ENCODE measurements at regions not wholly inside any gene's neighbourhood (a gene's known extent, or its start where the extent isn't known, plus 50 kb on each side); places are given as distances from the start of the nearest gene placed in this dataset.

GRCh38 chr6:94622783-94623182, 954.6 kb upstream of the MANEA start:
- Histone ChIP-seq H3K4me3 (ENCODE audit: low read depth in 2 of 2, low read length in 1 of 2) (no peak overlapping the region), H3K9ac (no peak overlapping the region), H3K4me2 (no peak overlapping the region), H3K9me3 (no peaks in the 10 kb centered on the region), H3K27me3 (ENCODE audit: insufficient read depth) (no peaks in the 10 kb centered on the region), H4K20me1 (ENCODE audit: insufficient read depth) (no peaks in the 10 kb centered on the region), H3K79me2 (ENCODE audit: insufficient read depth) (no peaks in the 10 kb centered on the region), H3F3A (replicated peaks; ENCODE audit: insufficient read depth) (no peaks in the 10 kb centered on the region), H3K4me1 (ENCODE audit: control insufficient read depth in 1 of 2, insufficient read depth in 2 of 2, low read depth in 1 of 2, low read length in 1 of 2) (no peaks in the 10 kb centered on the region), H3K36me3 (replicated peaks in 1 of 2; ENCODE audit: control insufficient read depth in 1 of 2, insufficient read depth in 2 of 2, low read length in 1 of 2) (no peaks in the 10 kb centered on the region), H2AFZ (ENCODE audit: low read depth) (no peak overlapping the region), H3K9me2 (no peaks in the 10 kb centered on the region), H3K27ac (ENCODE audit: low read depth in 2 of 2, low read length in 1 of 2) (no peak overlapping the region)
- ChIA-PET POLR2A (no interaction called here), CTCF (no interaction called here)
- TF ChIP-seq, protein P1, sequence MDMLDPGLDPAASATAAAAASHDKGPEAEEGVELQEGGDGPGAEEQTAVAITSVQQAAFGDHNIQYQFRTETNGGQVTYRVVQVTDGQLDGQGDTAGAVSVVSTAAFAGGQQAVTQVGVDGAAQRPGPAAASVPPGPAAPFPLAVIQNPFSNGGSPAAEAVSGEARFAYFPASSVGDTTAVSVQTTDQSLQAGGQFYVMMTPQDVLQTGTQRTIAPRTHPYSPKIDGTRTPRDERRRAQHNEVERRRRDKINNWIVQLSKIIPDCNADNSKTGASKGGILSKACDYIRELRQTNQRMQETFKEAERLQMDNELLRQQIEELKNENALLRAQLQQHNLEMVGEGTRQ (IDR thresholded peaks at IDR 0.05; ENCODE audit: borderline replicate concordance, low read depth, low read length), result no peak
- TF ChIP-seq EZH2phosphoT487 (IDR thresholded peaks at IDR 0.05; ENCODE audit: borderline replicate concordance, low read depth) (no peak), REST (IDR thresholded peaks at IDR 0.05; ENCODE audit: low read depth, low read length) (no peak), NFIC (IDR thresholded peaks at IDR 0.05; ENCODE audit: borderline replicate concordance) (no peak), RAD21 (IDR thresholded peaks at IDR 0.05; ENCODE audit: low read length) (no peak), SMC3 (IDR thresholded peaks at IDR 0.05; ENCODE audit: low read depth, low read length) (no peak), FOSL2 (IDR thresholded peaks at IDR 0.05; ENCODE audit: borderline replicate concordance, low read depth) (no peak), FOXJ3 (CRISPR knock-in tag; IDR thresholded peaks at IDR 0.05) (no peak), GABPA (IDR thresholded peaks at IDR 0.05; ENCODE audit: low read depth) (no peak), SIN3A (IDR thresholded peaks at IDR 0.05; ENCODE audit: borderline replicate concordance, low read depth, low read length) (no peak), YY1 (IDR thresholded peaks at IDR 0.05; ENCODE audit: low read depth) (no peak), JUND (IDR thresholded peaks at IDR 0.05) (no peak)
- TF ChIP-seq, protein P2, sequence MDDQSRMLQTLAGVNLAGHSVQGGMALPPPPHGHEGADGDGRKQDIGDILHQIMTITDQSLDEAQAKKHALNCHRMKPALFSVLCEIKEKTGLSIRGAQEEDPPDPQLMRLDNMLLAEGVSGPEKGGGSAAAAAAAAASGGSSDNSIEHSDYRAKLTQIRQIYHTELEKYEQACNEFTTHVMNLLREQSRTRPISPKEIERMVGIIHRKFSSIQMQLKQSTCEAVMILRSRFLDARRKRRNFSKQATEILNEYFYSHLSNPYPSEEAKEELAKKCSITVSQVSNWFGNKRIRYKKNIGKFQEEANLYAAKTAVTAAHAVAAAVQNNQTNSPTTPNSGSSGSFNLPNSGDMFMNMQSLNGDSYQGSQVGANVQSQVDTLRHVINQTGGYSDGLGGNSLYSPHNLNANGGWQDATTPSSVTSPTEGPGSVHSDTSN (IDR thresholded peaks at IDR 0.05), result no peak
- no peak for DNase-seq

- Histone ChIP-seq H3K4me3 (ENCODE audit: low read depth in 2 of 2, low read length in 1 of 2) (no peak overlapping the region), H3K27ac (ENCODE audit: low read depth in 2 of 2, low read length in 1 of 2) (no peak overlapping the region), H2AFZ (ENCODE audit: low read depth) (no peak overlapping the region), H3F3A (replicated peaks; ENCODE audit: insufficient read depth) (no peaks in the 10 kb centered on the region), H3K4me1 (ENCODE audit: control insufficient read depth in 1 of 2, insufficient read depth in 2 of 2, low read depth in 1 of 2, low read length in 1 of 2) (no peaks in the 10 kb centered on the region), H3K4me2 (no peak overlapping the region), H3K9me3 (no peaks in the 10 kb centered on the region), H3K9me2 (no peaks in the 10 kb centered on the region), H4K20me1 (ENCODE audit: insufficient read depth) (no peaks in the 10 kb centered on the region), H3K79me2 (ENCODE audit: insufficient read depth) (no peaks in the 10 kb centered on the region), H3K9ac (no peak overlapping the region), H3K36me3 (replicated peaks in 1 of 2; ENCODE audit: control insufficient read depth in 1 of 2, insufficient read depth in 2 of 2, low read length in 1 of 2) (no peaks in the 10 kb centered on the region), H3K27me3 (ENCODE audit: insufficient read depth) (no peaks in the 10 kb centered on the region)
- POLR2A ChIA-PET, result no interaction called here
- no peak for DNase-seq
- WGBS (ENCODE audit: low lambda C conversion rate), result 0% methylated on average over 1 of the region's 1 CpG
- CTCF ChIA-PET, result interaction anchor here (0.6 kb wide), 1 partner anchor 707 kb away, joined by 3 read pairs; no protein-coding TSS in a partner anchor
- TF ChIP-seq GATA2 (CRISPR knock-in tag; IDR thresholded peaks at IDR 0.05), result no peak
- no peak for TF ChIP-seq TEAD4 (IDR thresholded peaks at IDR 0.05; ENCODE audit: borderline replicate concordance, insufficient read depth)
- TF ChIP-seq, protein P3, sequence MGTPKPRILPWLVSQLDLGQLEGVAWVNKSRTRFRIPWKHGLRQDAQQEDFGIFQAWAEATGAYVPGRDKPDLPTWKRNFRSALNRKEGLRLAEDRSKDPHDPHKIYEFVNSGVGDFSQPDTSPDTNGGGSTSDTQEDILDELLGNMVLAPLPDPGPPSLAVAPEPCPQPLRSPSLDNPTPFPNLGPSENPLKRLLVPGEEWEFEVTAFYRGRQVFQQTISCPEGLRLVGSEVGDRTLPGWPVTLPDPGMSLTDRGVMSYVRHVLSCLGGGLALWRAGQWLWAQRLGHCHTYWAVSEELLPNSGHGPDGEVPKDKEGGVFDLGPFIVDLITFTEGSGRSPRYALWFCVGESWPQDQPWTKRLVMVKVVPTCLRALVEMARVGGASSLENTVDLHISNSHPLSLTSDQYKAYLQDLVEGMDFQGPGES (IDR thresholded peaks at IDR 0.05; ENCODE audit: low read depth, low read length), result no peak
- no peak for TF ChIP-seq REST (IDR thresholded peaks at IDR 0.05; ENCODE audit: low read depth, low read length)
- TF ChIP-seq YY1 (IDR thresholded peaks at IDR 0.05; ENCODE audit: low read depth), result no peak
- no peak for TF ChIP-seq FOXM1 (IDR thresholded peaks at IDR 0.05; ENCODE audit: low read depth)
- TF ChIP-seq RFX5 (IDR thresholded peaks at IDR 0.05; ENCODE audit: low read length), result no peak
- TF ChIP-seq NFIC (IDR thresholded peaks at IDR 0.05; ENCODE audit: borderline replicate concordance), result no peak
- TF ChIP-seq CHD2 (IDR thresholded peaks at IDR 0.05; ENCODE audit: low read length, partially characterized antibody), result no peak
These were observed 976.7 kb upstream of the MANEA start for GRCh38 chr6:94600636-94601035.

Measured in SK-N-SH (cell line).